HCT116 (cell line): ENCODE measurements at regions not wholly inside any gene's neighbourhood (a gene's known extent, or its start where the extent isn't known, plus 50 kb on each side); places are given as distances from the start of the nearest gene placed in this dataset.

ENCODE experiments used
- ATAC-seq: fragments of 200-7000 bp; cut with Tn5 transposase; 2 replicates; pipeline ENCODE4 v1.9.1; 2020; ENCODE audit warnings: mild to moderate bottlenecking, moderate library complexity
- BruUV-seq: library from RNA; stranded (reverse); fragments of 400-500 nt; replicated peaks from 2 replicates; lab custom pipeline; 2021; lab: Mats Ljungman, UMichigan
- CTCF ChIA-PET: fragments of 300-600 bp; sonication (Branson Sonifier 250); formaldehyde crosslinking; loops from one replicate; lab custom pipeline; 2021; ENCODE audit warnings: antibody characterized with exemption; lab: Charles Lee
- POLR2A ChIA-PET: fragments of 300-600, 350-600 bp; sonication (Branson Sonifier 250); formaldehyde crosslinking; loops from one replicate; lab custom pipeline; 2021; ENCODE audit warnings: antibody characterized with exemption; lab: Charles Lee
- RAD21 ChIA-PET, 2 experiments: fragments of 300-600 bp; sonication (Branson Sonifier 250); formaldehyde crosslinking; loops; one replicate each; lab custom pipeline; 2023; ENCODE audit warnings: low total read pairs in 2 of 2; ENCODE audit not compliant: uncharacterized antibody in 2 of 2, unreplicated experiment in 2 of 2, low non-redundant PET in 1 of 2; lab: Charles Lee
- DNase-seq: peaks from one replicate; pipeline ENCODE4 v3.0.0-alpha.2; 2010; ENCODE audit warnings: low read depth, low spot score
- H2AFZ ChIP-seq: fragments of 200-600 bp; shearing (Covaris generic), sonication (generic); 2 replicates; pipeline ENCODE4 v1.6.1; 2017; ENCODE audit warnings: low read depth, mixed run types, mixed read lengths, antibody characterized with exemption, low read length; ENCODE audit not compliant: poor library complexity, severe bottlenecking
- H3K27ac ChIP-seq: 2 replicates; pipeline ENCODE4 v1.5.1; 2012; ENCODE audit warnings: low read depth, low read length
- H3K27me3 ChIP-seq: fragments of 200-600 bp; sonication (generic); 2 replicates; pipeline ENCODE4 v1.6.1; 2016; ENCODE audit warnings: mixed run types, low read length, mixed read lengths; ENCODE audit not compliant: insufficient read depth
- H3K36me3 ChIP-seq, 2 experiments: fragments of 200-500 bp in 1 of 2; fragments of 200-600 bp in 1 of 2; sonication (Bioruptor generic) in 1 of 2; sonication (generic) in 1 of 2; 2 replicates each; pipeline versions ENCODE4 v1.5.1 to v1.6.1; 2014 to 2016; ENCODE audit warnings: low read length in 2 of 2, inconsistent platforms in 1 of 2, mixed read lengths in 1 of 2, mixed run types in 1 of 2; ENCODE audit not compliant: insufficient read depth in 2 of 2, control insufficient read depth in 1 of 2
- H3K4me1 ChIP-seq, 2 experiments: fragments of 200-600 bp in 1 of 2; sonication (generic) in 1 of 2; 2 replicates each; pipeline versions ENCODE4 v1.5.1 to v1.6.1; 2012 to 2017; ENCODE audit warnings: low read length in 2 of 2, inconsistent platforms in 1 of 2, mild to moderate bottlenecking in 1 of 2, mixed read lengths in 1 of 2, mixed run types in 1 of 2, moderate library complexity in 1 of 2; ENCODE audit not compliant: insufficient read depth in 2 of 2, control insufficient read depth in 1 of 2
- H3K4me2 ChIP-seq: fragments of 200-600 bp; sonication (generic); 2 replicates; pipeline ENCODE4 v1.6.1; 2017; ENCODE audit warnings: mixed run types, low read length, mixed read lengths
- H3K4me3 ChIP-seq, 2 experiments: fragments of 200-600 bp in 1 of 2; sonication (generic) in 1 of 2; replicated peaks in 1 of 2; 2 replicates each; pipeline ENCODE4 v1.5.1; 2011 to 2016; ENCODE audit warnings: low read length in 2 of 2, control low read depth in 1 of 2, low read depth in 1 of 2, mild to moderate bottlenecking in 1 of 2, mixed read lengths in 1 of 2, mixed run types in 1 of 2
- H3K79me2 ChIP-seq: fragments of 200-600 bp; sonication (generic); 2 replicates; pipeline ENCODE4 v1.6.1; 2017; ENCODE audit warnings: mild to moderate bottlenecking, mixed run types, low read length, moderate library complexity, mixed read lengths; ENCODE audit not compliant: insufficient read depth
- H3K9ac ChIP-seq: fragments of 200-600 bp; sonication (generic); 2 replicates; pipeline ENCODE4 v1.6.1; 2016; ENCODE audit warnings: low read length, mixed read lengths
- H3K9me2 ChIP-seq: fragments of 200-600 bp; sonication (generic), shearing (Covaris generic); 2 replicates; pipeline ENCODE4 v1.6.1; 2017; ENCODE audit warnings: mixed run types, mild to moderate bottlenecking, moderate library complexity; ENCODE audit not compliant: insufficient read depth
- H3K9me3 ChIP-seq, 2 experiments: fragments of 200-500 bp in 1 of 2; fragments of 200-600 bp in 1 of 2; sonication (Bioruptor generic) in 1 of 2; sonication (generic) in 1 of 2; 2 replicates each; pipeline ENCODE4 v1.6.1; 2014 to 2017; ENCODE audit warnings: low read length in 2 of 2, mixed read lengths in 2 of 2, inconsistent platforms in 1 of 2, low read depth in 1 of 2, mild to moderate bottlenecking in 1 of 2, mixed run types in 1 of 2, moderate library complexity in 1 of 2; ENCODE audit not compliant: control insufficient read depth in 1 of 2, insufficient read depth in 1 of 2
- H4K20me1 ChIP-seq: fragments of 200-600 bp; sonication (generic), shearing (Covaris generic); 2 replicates; pipeline ENCODE4 v1.6.1; 2017; ENCODE audit warnings: mixed run types, mild to moderate bottlenecking, moderate library complexity; ENCODE audit not compliant: insufficient read depth
- CBX3 ChIP-seq: IDR thresholded peaks from 2 replicates; pipeline ENCODE4 v1.6.1; 2012; ENCODE audit warnings: low read depth
- CEBPB ChIP-seq: IDR thresholded peaks from 2 replicates; pipeline ENCODE4 v1.6.1; 2012; ENCODE audit warnings: low read depth
- CTCF ChIP-seq, 3 experiments: fragments of 200-600 bp in 1 of 3; sonication (generic) in 1 of 3; IDR thresholded peaks in 2 of 3; conservative IDR thresholded peaks in 1 of 3; 2 replicates each; pipeline ENCODE4 v1.5.1; 2012 to 2017; ENCODE audit warnings: low read depth in 2 of 3, low read length in 2 of 3, antibody characterized with exemption in 1 of 3, borderline replicate concordance in 1 of 3, control low read depth in 1 of 3, mild to moderate bottlenecking in 1 of 3, mixed read lengths in 1 of 3, mixed run types in 1 of 3, moderate library complexity in 1 of 3; ENCODE audit not compliant: insufficient read depth in 1 of 3
- EGR1 ChIP-seq: IDR thresholded peaks from 2 replicates; pipeline ENCODE4 v1.6.1; 2012; ENCODE audit warnings: low read depth
- EZH2phosphoT487 ChIP-seq: fragments of 200-600 bp; IDR thresholded peaks from 2 replicates; pipeline ENCODE4 v1.6.1; 2018; ENCODE audit warnings: antibody characterized with exemption, borderline replicate concordance
- MAX ChIP-seq: IDR thresholded peaks from 2 replicates; pipeline ENCODE4 v1.6.1; 2012
- RAD21 ChIP-seq: IDR thresholded peaks from 2 replicates; pipeline ENCODE4 v1.6.1; 2012; ENCODE audit warnings: low read depth, mild to moderate bottlenecking
- REST ChIP-seq: IDR thresholded peaks from 2 replicates; pipeline ENCODE4 v1.6.1; 2012; ENCODE audit warnings: low read depth
- SP1 ChIP-seq: IDR thresholded peaks from 2 replicates; pipeline ENCODE4 v1.6.1; 2012; ENCODE audit warnings: low read depth
- SRF ChIP-seq: IDR thresholded peaks from 2 replicates; pipeline ENCODE4 v1.6.1; 2012; ENCODE audit warnings: low read depth
- ZNF274 ChIP-seq: fragments of 200-500 bp; sonication (Bioruptor generic); IDR thresholded peaks from 2 replicates; pipeline ENCODE4 v1.6.1; 2014; ENCODE audit warnings: mild to moderate bottlenecking, low read depth, low read length, inconsistent platforms
- intact Hi-C: fragments of 100-400 bp; cut with micrococcal nuclease; formaldehyde crosslinking; loops from 2 replicates; pipeline ENCODE4 v1.10.0; 2022

- no peak overlapping the region for H3K27ac ChIP-seq
- H3K9ac ChIP-seq, result no peak overlapping the region
- H3K4me1 ChIP-seq, result no peaks in the 10 kb centered on the region
- DNase-seq (no peak), ATAC-seq (no peak)
- TF ChIP-seq SRF (no peak), MAX (no peak), RAD21 (no peak), EGR1 (no peak), REST (no peak), SP1 (no peak), CEBPB (no peak), CTCF (IDR thresholded peaks at IDR 0.05 in 2 of 3, conservative IDR thresholded peaks at IDR 0.05 in 1 of 3; ENCODE audit: borderline replicate concordance in 1 of 3, insufficient read depth in 1 of 3, low read depth in 2 of 3, low read length in 2 of 3) (no peak), CBX3 (no peak), EZH2phosphoT487 (no peak), ZNF274 (no peak)
- H3K9me3 ChIP-seq, result no peaks in the 10 kb centered on the region
- H3K4me3 ChIP-seq, result no peak overlapping the region
- ChIA-PET POLR2A (no interaction called here), RAD21 (no interaction called here), CTCF (interaction anchor here (1.5 to 2.2 kb wide), 5 partner anchors 14 to 615 kb away, joined by 3 to 12 read pairs (median 6); no protein-coding TSS in a partner anchor)
- no peaks in the 10 kb centered on the region for H3K27me3 ChIP-seq
- H4K20me1 ChIP-seq, result no peaks in the 10 kb centered on the region
- H2AFZ ChIP-seq, result no peak overlapping the region
- BruUV-seq, result no TSS peak
- no peaks in the 10 kb centered on the region for H3K79me2 ChIP-seq
- no peaks in the 10 kb centered on the region for H3K36me3 ChIP-seq
- intact Hi-C loops, result loop anchor here (1.0 kb wide), 1 partner anchor 414 kb away; no protein-coding TSS in a partner anchor
- H3K4me2 ChIP-seq, result no peak overlapping the region
- no peaks in the 10 kb centered on the region for H3K9me2 ChIP-seq
Measured at GRCh38 chr4:74875451-74875850, 57.5 kb upstream of the PARM1 start.
